Activated T-cell treated with anti-CD3 and anti-CD28 coated beads, Interleukin-2, amount 50 U/mL, for 72 hours (primary cell): ENCODE measurements at regions not wholly inside any gene's neighbourhood (a gene's known extent, or its start where the extent isn't known, plus 50 kb on each side); places are given as distances from the start of the nearest gene placed in this dataset.

Experiments used
- ATAC-seq, 2 donors: fragments of 150-1000 bp; cut with Tn5 transposase; replicated peaks in 1 of 2; 2 replicates each; pipeline ENCODE4 v1.10.0; 2021; ENCODE audit warnings: moderate library complexity in 2 of 2, mild to moderate bottlenecking in 1 of 2
- DNase-seq, 2 donors: peaks; one replicate each; pipeline ENCODE4 v3.0.0; 2021 to 2022; ENCODE audit warnings: mixed read lengths in 1 of 2
- H3K27ac Mint-ChIP-seq: one replicate; pipeline ENCODE4 v1.8.0; 2022; ENCODE audit warnings: mild to moderate bottlenecking, moderate library complexity, mixed read lengths
- H3K27me3 Mint-ChIP-seq: one replicate; pipeline ENCODE4 v1.8.0; 2022; ENCODE audit warnings: low read depth, mixed read lengths
- H3K36me3 Mint-ChIP-seq, 2 donors: one replicate each; pipeline ENCODE4 v1.8.0; 2022; ENCODE audit warnings: mixed read lengths in 2 of 2, mild to moderate bottlenecking in 1 of 2; ENCODE audit not compliant: insufficient read depth in 2 of 2
- H3K4me1 Mint-ChIP-seq: one replicate; pipeline ENCODE4 v1.8.0; 2022; ENCODE audit warnings: low read depth, mixed read lengths
- H3K4me3 Mint-ChIP-seq, 2 donors: one replicate each; pipeline ENCODE4 v1.8.0; 2022; ENCODE audit warnings: mild to moderate bottlenecking in 2 of 2, mixed read lengths in 2 of 2, moderate library complexity in 2 of 2
- H3K9me3 Mint-ChIP-seq, 2 donors: one replicate each; pipeline ENCODE4 v1.8.0; 2022; ENCODE audit warnings: mixed read lengths in 2 of 2

- Mint-ChIP-seq H3K9me3 (no peaks in the 10 kb centered on the region), H3K4me1 (no peaks in the 10 kb centered on the region), H3K27me3 (peaks cover under 1% of the 10 kb centered on the region), H3K27ac (no peak overlapping the region), H3K36me3 (no peaks in the 10 kb centered on the region), H3K4me3 (no peak overlapping the region)
- DNase-seq, result no peak
- ATAC-seq, result no peak
Observed at GRCh38 chrX:39016556-39016955, 215.3 kb downstream of the MID1IP1 start.

GRCh38 chrX:39017077-39017476 lies 215.8 kb downstream of the MID1IP1 start:
- no peaks in the 10 kb centered on the region for H3K4me1 Mint-ChIP-seq

GRCh38 chrX:39017716-39018115 lies 216.5 kb downstream of the MID1IP1 start:
- no peaks in the 10 kb centered on the region for H3K27me3 Mint-ChIP-seq
- H3K4me3 Mint-ChIP-seq, result no peak overlapping the region
- H3K36me3 Mint-ChIP-seq, result no peaks in the 10 kb centered on the region
- H3K9me3 Mint-ChIP-seq, result no peaks in the 10 kb centered on the region
- ATAC-seq (no peak), DNase-seq (no peak)
- no peaks in the 10 kb centered on the region for H3K4me1 Mint-ChIP-seq
- no peak overlapping the region for H3K27ac Mint-ChIP-seq

More at GRCh38 chrX:39017077-39017476, 215.8 kb downstream of the MID1IP1 start:
- Mint-ChIP-seq H3K36me3 (no peaks in the 10 kb centered on the region), H3K27ac (no peak overlapping the region), H3K4me3 (no peak overlapping the region), H3K9me3 (no peaks in the 10 kb centered on the region), H3K27me3 (no peaks in the 10 kb centered on the region)
- no peak for ATAC-seq
- no peak for DNase-seq

GRCh38 chrX:39018541-39018940 lies 217.3 kb downstream of the MID1IP1 start:
- DNase-seq, result no peak
- Mint-ChIP-seq H3K36me3 (no peaks in the 10 kb centered on the region), H3K27me3 (no peaks in the 10 kb centered on the region), H3K4me1 (no peaks in the 10 kb centered on the region), H3K27ac (no peak overlapping the region), H3K9me3 (no peaks in the 10 kb centered on the region), H3K4me3 (no peak overlapping the region)
- no peak for ATAC-seq

GRCh38 chrX:39019056-39019455 lies 217.8 kb downstream of the MID1IP1 start:
- no peak for ATAC-seq
- H3K9me3 Mint-ChIP-seq, result no peaks in the 10 kb centered on the region
- no peak overlapping the region for H3K4me3 Mint-ChIP-seq
- H3K27me3 Mint-ChIP-seq, result no peaks in the 10 kb centered on the region
- H3K4me1 Mint-ChIP-seq, result no peaks in the 10 kb centered on the region
- no peaks in the 10 kb centered on the region for H3K36me3 Mint-ChIP-seq
- no peak for DNase-seq
- no peak overlapping the region for H3K27ac Mint-ChIP-seq

- no peak for DNase-seq
Observed at GRCh38 chrX:39020051-39020669, 218.9 kb downstream of the MID1IP1 start.

GRCh38 chrX:39022106-39022505 lies 220.8 kb downstream of the MID1IP1 start:
- Mint-ChIP-seq H3K27ac (no peak overlapping the region), H3K4me3 (no peak overlapping the region)

More at GRCh38 chrX:39020051-39020669, 218.9 kb downstream of the MID1IP1 start:
- Mint-ChIP-seq H3K27ac (no peak overlapping the region), H3K27me3 (peaks cover 8% of the 10 kb centered on the region), H3K4me1 (no peaks in the 10 kb centered on the region), H3K9me3 (no peaks in the 10 kb centered on the region), H3K4me3 (no peak overlapping the region), H3K36me3 (no peaks in the 10 kb centered on the region)
- ATAC-seq, result no peak

GRCh38 chrX:39029221-39029620 lies 228.0 kb downstream of the MID1IP1 start:
- H3K27ac Mint-ChIP-seq, result peak overlapping the region; percentile 36
- peaks cover 8 to 12% of the 10 kb centered on the region in 2 donors for H3K36me3 Mint-ChIP-seq
- H3K4me1 Mint-ChIP-seq, result no peaks in the 10 kb centered on the region
- DNase-seq (no peak), ATAC-seq (no peak)
- no peak overlapping the region for H3K4me3 Mint-ChIP-seq
- peaks cover 21% of the 10 kb centered on the region for H3K27me3 Mint-ChIP-seq
- peaks cover 5 to 13% of the 10 kb centered on the region in 2 donors for H3K9me3 Mint-ChIP-seq

More at GRCh38 chrX:39022106-39022505, 220.8 kb downstream of the MID1IP1 start:
- Mint-ChIP-seq H3K27me3 (peaks cover 22% of the 10 kb centered on the region), H3K4me1 (no peaks in the 10 kb centered on the region), H3K36me3 (peaks cover 0 to 3% of the 10 kb centered on the region in 2 donors), H3K9me3 (peaks cover 0 to 1% of the 10 kb centered on the region in 2 donors)
- DNase-seq (no peak), ATAC-seq (no peak)

GRCh38 chrX:39030636-39031035 lies 229.4 kb downstream of the MID1IP1 start:
- Mint-ChIP-seq H3K27ac (no peak overlapping the region), H3K4me1 (no peaks in the 10 kb centered on the region), H3K36me3 (peaks cover 8 to 12% of the 10 kb centered on the region in 2 donors), H3K4me3 (no peak overlapping the region), H3K9me3 (peaks cover 5 to 13% of the 10 kb centered on the region in 2 donors), H3K27me3 (peaks cover 22% of the 10 kb centered on the region)
- ATAC-seq (no peak), DNase-seq (no peak)

- H3K4me3 Mint-ChIP-seq, result no peak overlapping the region
- peaks cover 32% of the 10 kb centered on the region for H3K27me3 Mint-ChIP-seq
- no peaks in the 10 kb centered on the region for H3K9me3 Mint-ChIP-seq
- H3K27ac Mint-ChIP-seq, result no peak overlapping the region
- H3K4me1 Mint-ChIP-seq, result no peaks in the 10 kb centered on the region
- no peak for DNase-seq
- no peak for ATAC-seq
- no peaks in the 10 kb centered on the region for H3K36me3 Mint-ChIP-seq
Observed at GRCh38 chrX:39039890-39040289, 238.6 kb downstream of the MID1IP1 start.

GRCh38 chrX:39043838-39044550 lies 242.7 kb downstream of the MID1IP1 start:
- no peak overlapping the region for H3K27ac Mint-ChIP-seq
- no peaks in the 10 kb centered on the region for H3K4me1 Mint-ChIP-seq
- H3K36me3 Mint-ChIP-seq, result no peaks in the 10 kb centered on the region
- H3K4me3 Mint-ChIP-seq, result no peak overlapping the region
- no peaks in the 10 kb centered on the region for H3K9me3 Mint-ChIP-seq
- DNase-seq (no peak), ATAC-seq (no peak)
- peaks cover 17% of the 10 kb centered on the region for H3K27me3 Mint-ChIP-seq

GRCh38 chrX:39047174-39047573 lies 245.9 kb downstream of the MID1IP1 start:
- H3K4me1 Mint-ChIP-seq, result no peaks in the 10 kb centered on the region
- H3K4me3 Mint-ChIP-seq, result no peak overlapping the region
- no peaks in the 10 kb centered on the region for H3K36me3 Mint-ChIP-seq
- no peak for ATAC-seq
- no peak overlapping the region for H3K27ac Mint-ChIP-seq
- DNase-seq, result no peak
- H3K27me3 Mint-ChIP-seq, result no peaks in the 10 kb centered on the region
- H3K9me3 Mint-ChIP-seq, result peaks cover 0 to 2% of the 10 kb centered on the region in 2 donors

- ATAC-seq (no peak), DNase-seq (no peak)
- Mint-ChIP-seq H3K4me1 (no peaks in the 10 kb centered on the region), H3K27ac (no peak overlapping the region), H3K27me3 (peaks cover 14% of the 10 kb centered on the region), H3K9me3 (peaks cover 0 to 2% of the 10 kb centered on the region in 2 donors), H3K4me3 (no peak overlapping the region), H3K36me3 (no peaks in the 10 kb centered on the region)
Observed at GRCh38 chrX:39049975-39050374, 248.7 kb downstream of the MID1IP1 start.
